Gastrocnemius medialis (tissue), 4 donors: ENCODE measurements at regions not wholly inside any gene's neighbourhood (a gene's known extent, or its start where the extent isn't known, plus 50 kb on each side); places are given as distances from the start of the nearest gene placed in this dataset.

Source experiments
- ATAC-seq, 2 donors: fragments of 150-250 bp; one replicate each; pipeline ENCODE4 v1.9.1; 2016
- DNase-seq, 2 donors: peaks; one replicate each; pipeline ENCODE4 v3.0.0-alpha.2; 2019
- H3K27ac ChIP-seq, 4 donors: fragments of 200-600 bp; sonication (generic); 1 replicate in 1 of 4; 2 replicates in 3 of 4; pipeline ENCODE4 v1.5.1; 2016 to 2018; ENCODE audit warnings: mild to moderate bottlenecking in 2 of 4, moderate library complexity in 1 of 4
- H3K27me3 ChIP-seq, 3 donors: fragments of 200-600 bp; sonication (generic) in 2 of 3; 1 replicate in 1 of 3; 2 replicates in 2 of 3; pipeline versions ENCODE4 v1.5.1 to v1.6.0; 2016 to 2019; ENCODE audit warnings: mild to moderate bottlenecking in 1 of 3, moderate library complexity in 1 of 3
- H3K36me3 ChIP-seq, 2 donors: fragments of 200-600 bp; sonication (generic) in 1 of 2; one replicate each; pipeline ENCODE4 v1.5.1; 2017 to 2018
- H3K4me1 ChIP-seq, 2 donors: fragments of 200-600 bp; sonication (generic) in 1 of 2; one replicate each; pipeline ENCODE4 v1.5.1; 2016 to 2017; ENCODE audit warnings: mild to moderate bottlenecking in 2 of 2
- H3K4me3 ChIP-seq, 4 donors: fragments of 200-600 bp; sonication (generic) in 3 of 4; 1 replicate in 1 of 4; 2 replicates in 3 of 4; pipeline ENCODE4 v1.5.1; 2016 to 2019; ENCODE audit warnings: mild to moderate bottlenecking in 2 of 4
- H3K9me3 ChIP-seq, 3 donors: fragments of 200-600 bp; sonication (generic) in 2 of 3; 1 replicate in 1 of 3; 2 replicates in 2 of 3; pipeline ENCODE4 v1.5.1; 2016 to 2019
- POLR2A ChIP-seq, 2 donors: fragments of 450-650 bp; IDR thresholded peaks; one replicate each; pipeline ENCODE4 v1.6.1; 2017; ENCODE audit warnings: antibody characterized with exemption in 2 of 2, mild to moderate bottlenecking in 2 of 2, moderate library complexity in 2 of 2
- in situ Hi-C, 4 donors: fragments of 200-750 bp; cut with MboI; loops; one replicate each; pipeline versions ENCODE4 v1.15.0 to v1.8.0; 2017; ENCODE audit warnings: low sequenced_read_pairs in 4 of 4
- intact Hi-C: fragments of 100-400 bp; cut with DNase I; formaldehyde crosslinking; loops from one replicate; pipeline ENCODE4 v1.15.1; 2023; ENCODE audit warnings: low total_unique reads
- TF ChIP-seq, protein P1 (sequence below), 5 experiments: fragments of 450-650 bp in 3 of 5; fragments of 200-600 bp in 2 of 5; sonication (generic) in 2 of 5; IDR thresholded peaks in 4 of 5; conservative IDR thresholded peaks in 1 of 5; 1 replicate in 4 of 5; 2 replicates in 1 of 5; pipeline ENCODE4 v1.5.1; 2016 to 2019; ENCODE audit warnings: antibody characterized with exemption in 5 of 5, mild to moderate bottlenecking in 3 of 5, moderate library complexity in 3 of 5

DNA sequence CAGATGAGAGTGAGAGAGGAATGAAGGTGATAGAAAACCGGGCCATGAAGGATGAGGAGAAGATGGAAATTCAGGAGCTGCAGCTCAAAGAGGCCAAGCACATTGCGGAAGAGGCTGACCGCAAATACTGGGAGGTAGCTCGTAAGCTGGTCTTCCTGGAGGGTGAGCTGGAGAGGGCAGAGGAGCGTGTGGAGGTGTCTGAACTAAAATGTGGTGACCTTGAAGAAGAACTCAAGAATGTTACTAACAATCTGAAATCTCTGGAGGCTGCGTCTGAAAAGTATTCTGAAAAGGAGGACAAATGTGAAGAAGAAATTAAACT lies 88.9 kb downstream of the EOMES start:
- TF ChIP-seq, protein P1, sequence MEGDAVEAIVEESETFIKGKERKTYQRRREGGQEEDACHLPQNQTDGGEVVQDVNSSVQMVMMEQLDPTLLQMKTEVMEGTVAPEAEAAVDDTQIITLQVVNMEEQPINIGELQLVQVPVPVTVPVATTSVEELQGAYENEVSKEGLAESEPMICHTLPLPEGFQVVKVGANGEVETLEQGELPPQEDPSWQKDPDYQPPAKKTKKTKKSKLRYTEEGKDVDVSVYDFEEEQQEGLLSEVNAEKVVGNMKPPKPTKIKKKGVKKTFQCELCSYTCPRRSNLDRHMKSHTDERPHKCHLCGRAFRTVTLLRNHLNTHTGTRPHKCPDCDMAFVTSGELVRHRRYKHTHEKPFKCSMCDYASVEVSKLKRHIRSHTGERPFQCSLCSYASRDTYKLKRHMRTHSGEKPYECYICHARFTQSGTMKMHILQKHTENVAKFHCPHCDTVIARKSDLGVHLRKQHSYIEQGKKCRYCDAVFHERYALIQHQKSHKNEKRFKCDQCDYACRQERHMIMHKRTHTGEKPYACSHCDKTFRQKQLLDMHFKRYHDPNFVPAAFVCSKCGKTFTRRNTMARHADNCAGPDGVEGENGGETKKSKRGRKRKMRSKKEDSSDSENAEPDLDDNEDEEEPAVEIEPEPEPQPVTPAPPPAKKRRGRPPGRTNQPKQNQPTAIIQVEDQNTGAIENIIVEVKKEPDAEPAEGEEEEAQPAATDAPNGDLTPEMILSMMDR (IDR thresholded peaks at IDR 0.05 in 4 of 5, conservative IDR thresholded peaks at IDR 0.05 in 1 of 5), result no peak
- TF ChIP-seq POLR2A (IDR thresholded peaks at IDR 0.05), result no peak
- in situ Hi-C loops, result no loop called here
- intact Hi-C loops, result no loop called here
- DNase-seq (no peak), ATAC-seq (peak in 1 of 2 donors; percentile 51)
- no peaks in the 10 kb centered on the region for H3K36me3 ChIP-seq
- H3K4me3 ChIP-seq, result peak overlapping the region; percentile 41 to 54 (median 52)
- H3K4me1 ChIP-seq, result no peaks in the 10 kb centered on the region
- H3K27ac ChIP-seq, result peak overlapping the region in 3 of 4 donors; percentile 28 to 68 (median 56)
- no peaks in the 10 kb centered on the region for H3K9me3 ChIP-seq
- H3K27me3 ChIP-seq, result peaks cover 0 to 15% (median 2%) of the 10 kb centered on the region in 3 donors

DNA sequence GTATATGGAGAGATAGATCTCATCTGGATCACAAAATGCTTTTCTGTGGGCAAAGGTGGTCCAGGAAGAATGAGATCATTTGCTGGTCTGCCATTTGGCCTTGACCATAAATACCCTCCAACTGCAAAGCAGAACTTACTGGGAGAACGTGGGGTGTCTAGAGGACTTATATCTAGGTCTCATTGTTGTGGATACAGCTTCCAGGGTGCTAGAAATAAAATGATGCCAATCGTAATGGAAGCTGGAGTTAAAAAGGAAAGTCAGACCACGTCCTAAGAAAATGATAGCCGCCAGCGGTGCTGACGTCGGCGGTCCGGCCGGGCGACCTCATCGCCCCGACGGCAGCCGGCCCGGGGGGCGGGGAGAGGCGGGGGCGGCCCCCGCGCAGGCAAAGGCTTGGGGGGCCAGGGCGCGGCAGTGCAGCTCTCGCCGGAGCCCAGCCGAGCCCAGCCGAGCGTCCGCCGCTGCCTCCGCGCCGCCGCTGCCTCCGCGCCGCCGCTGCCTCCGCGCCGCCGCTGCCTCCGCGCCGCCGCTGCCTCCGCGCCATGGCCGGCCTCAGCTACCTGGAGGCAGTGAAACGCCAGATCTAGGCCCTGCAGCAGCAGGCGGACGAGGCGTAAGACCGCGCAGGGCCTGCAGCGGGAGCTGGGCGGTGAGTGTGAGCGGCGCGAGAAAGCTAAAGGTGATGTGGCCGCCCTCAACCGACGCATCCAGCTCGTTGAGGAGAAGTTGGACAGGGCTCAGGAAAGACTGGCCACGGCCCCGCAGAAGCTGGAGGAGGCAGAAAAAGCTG lies 89.5 kb downstream of the EOMES start:
- intact Hi-C loops (no loop called here), in situ Hi-C loops (no loop called here)
- H3K4me3 ChIP-seq, result peak overlapping the region; percentile 41 to 54 (median 52)
- no peaks in the 10 kb centered on the region for H3K4me1 ChIP-seq
- TF ChIP-seq POLR2A (IDR thresholded peaks at IDR 0.05), result no peak
- TF ChIP-seq, protein P1 (IDR thresholded peaks at IDR 0.05 in 4 of 5, conservative IDR thresholded peaks at IDR 0.05 in 1 of 5), result no peak
- H3K27me3 ChIP-seq, result peaks cover 0 to 15% (median 2%) of the 10 kb centered on the region in 3 donors
- H3K27ac ChIP-seq, result peak overlapping the region; percentile 28 to 68 (median 48)
- DNase-seq (no peak), ATAC-seq (peak in 1 of 2 donors; percentile 41)
- H3K9me3 ChIP-seq, result no peaks in the 10 kb centered on the region
- no peaks in the 10 kb centered on the region for H3K36me3 ChIP-seq

DNA sequence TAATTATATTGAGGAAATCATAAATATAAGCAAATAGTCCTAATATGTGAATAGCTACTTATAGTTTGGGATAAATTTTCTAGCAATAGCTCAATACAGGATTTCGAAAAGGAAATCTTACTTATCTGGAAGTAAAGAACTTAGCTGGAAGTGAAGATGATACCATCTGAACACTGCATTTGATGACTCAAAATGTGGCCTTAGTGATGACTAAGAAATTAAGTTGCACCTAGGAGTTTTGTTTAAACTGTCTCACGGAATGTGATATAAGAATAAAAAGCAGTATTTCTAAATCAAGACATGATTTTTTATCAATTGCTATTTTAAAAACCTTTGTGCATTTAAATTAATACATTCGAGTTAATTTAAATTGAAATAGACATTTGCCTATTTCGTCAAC lies 91.2 kb downstream of the EOMES start:
- TF ChIP-seq, protein P1 (IDR thresholded peaks at IDR 0.05 in 4 of 5, conservative IDR thresholded peaks at IDR 0.05 in 1 of 5), result no peak
- no peak for TF ChIP-seq POLR2A (IDR thresholded peaks at IDR 0.05)
- Histone ChIP-seq H3K36me3 (no peaks in the 10 kb centered on the region), H3K4me3 (no peak overlapping the region), H3K4me1 (no peaks in the 10 kb centered on the region), H3K27ac (no peak overlapping the region), H3K27me3 (peaks cover 0 to 11% (median 2%) of the 10 kb centered on the region in 3 donors), H3K9me3 (no peaks in the 10 kb centered on the region)
- ATAC-seq (no peak), DNase-seq (no peak)
- in situ Hi-C loops, result no loop called here
- intact Hi-C loops, result no loop called here

DNA sequence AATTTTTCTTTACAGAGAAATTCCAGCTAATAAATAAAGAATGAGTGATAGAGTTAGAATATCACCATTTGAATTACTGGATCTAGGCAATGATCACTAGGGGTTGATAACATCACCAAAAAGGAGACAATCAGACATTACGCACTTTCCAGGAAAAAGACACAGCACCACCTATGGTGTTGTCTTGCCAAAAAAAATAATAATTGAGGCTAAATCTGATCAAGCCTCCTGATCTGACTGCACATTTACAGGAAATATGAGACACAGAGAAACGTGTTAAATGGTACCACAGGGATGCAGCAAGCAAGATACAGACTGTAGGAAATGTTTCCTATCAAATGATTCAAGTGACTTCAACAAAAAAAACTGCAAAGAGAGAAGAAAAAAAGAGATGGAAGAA lies 92.8 kb downstream of the EOMES start:
- TF ChIP-seq POLR2A (IDR thresholded peaks at IDR 0.05), result no peak
- TF ChIP-seq, protein P1 (IDR thresholded peaks at IDR 0.05 in 4 of 5, conservative IDR thresholded peaks at IDR 0.05 in 1 of 5), result no peak
- H3K27ac ChIP-seq, result no peak overlapping the region

More for the DNA sequence above, 92.8 kb downstream of the EOMES start:
- Histone ChIP-seq H3K36me3 (no peaks in the 10 kb centered on the region), H3K27me3 (peaks cover 0 to 2% (median 2%) of the 10 kb centered on the region in 3 donors), H3K4me3 (no peak overlapping the region), H3K4me1 (no peaks in the 10 kb centered on the region), H3K9me3 (no peaks in the 10 kb centered on the region)
- in situ Hi-C loops (no loop called here), intact Hi-C loops (no loop called here)
- DNase-seq, result no peak
- no peak for ATAC-seq
